Activated CD4-positive, alpha-beta T cell treated with anti-CD3 and anti-CD28 coated beads, Interleukin-2, amount 50 U/mL, for 24 hours (primary cell): ENCODE measurements at regions not wholly inside any gene's neighbourhood (a gene's known extent, or its start where the extent isn't known, plus 50 kb on each side); places are given as distances from the start of the nearest gene placed in this dataset.
"Not testable (repeated sequence)": the region's sequence is repeated elsewhere in the genome, so short reads cannot be mapped to it uniquely, and the experiment has no call there.

Experiments used
- DNase-seq, 2 donors: peaks; one replicate each; pipeline ENCODE4 v3.0.0-alpha.2; 2020; ENCODE audit warnings: low read depth in 1 of 2, low spot score in 1 of 2

- DNase-seq, result no peak
These were observed 561.1 kb downstream of the TBC1D22A start for GRCh38 chr22:47323518-47323917.

GRCh38 chr22:47322854-47323253 lies 560.4 kb downstream of the TBC1D22A start:
- no peak for DNase-seq

GRCh38 chr22:47320560-47320959 lies 558.1 kb downstream of the TBC1D22A start:
- no peak for DNase-seq

GRCh38 chr22:47318041-47318737 lies 555.7 kb downstream of the TBC1D22A start:
- DNase-seq, result no peak

GRCh38 chr22:47315862-47316419 lies 553.5 kb downstream of the TBC1D22A start:
- no peak for DNase-seq

- no peak for DNase-seq
These were observed 548.2 kb downstream of the TBC1D22A start for GRCh38 chr22:47310601-47311000.

GRCh38 chr22:47309946-47310345 lies 547.5 kb downstream of the TBC1D22A start:
- DNase-seq, result no peak

GRCh38 chr22:47309476-47309875 lies 547.0 kb downstream of the TBC1D22A start:
- DNase-seq, result no peak

- no peak for DNase-seq
These were observed 546.4 kb downstream of the TBC1D22A start for GRCh38 chr22:47308886-47309285.

GRCh38 chr22:47307822-47308221 lies 545.4 kb downstream of the TBC1D22A start:
- no peak for DNase-seq

GRCh38 chr22:47307326-47307725 lies 544.9 kb downstream of the TBC1D22A start:
- DNase-seq, result no peak

GRCh38 chr22:47304854-47305253 lies 542.4 kb downstream of the TBC1D22A start:
- DNase-seq, result no peak

GRCh38 chr22:47304191-47304831 lies 541.9 kb downstream of the TBC1D22A start:
- no peak for DNase-seq

- DNase-seq, result no peak
These were observed 540.9 kb downstream of the TBC1D22A start for GRCh38 chr22:47303161-47303890.

GRCh38 chr22:47302587-47302986 lies 540.1 kb downstream of the TBC1D22A start:
- DNase-seq, result not testable (repeated sequence)

- DNase-seq, result no peak
These were observed 539.5 kb downstream of the TBC1D22A start for GRCh38 chr22:47301820-47302475.

- no peak for DNase-seq
These were observed 538.4 kb downstream of the TBC1D22A start for GRCh38 chr22:47300698-47301405.

- DNase-seq, result no peak
These were observed 537.6 kb downstream of the TBC1D22A start for GRCh38 chr22:47299863-47300697.

GRCh38 chr22:47299211-47299862 lies 536.9 kb downstream of the TBC1D22A start:
- DNase-seq, result no peak
